GM19467 (cell line): ENCODE measurements at regions not wholly inside any gene's neighbourhood (a gene's known extent, or its start where the extent isn't known, plus 50 kb on each side); places are given as distances from the start of the nearest gene placed in this dataset.
"Not testable (repeated sequence)": the region's sequence is repeated elsewhere in the genome, so short reads cannot be mapped to it uniquely, and the experiment has no call there.

ENCODE experiments used
- ATAC-seq: cut with Tn5 transposase; IDR thresholded peaks from one replicate; pipeline ENCODE4 v1.9.1; 2021; ENCODE audit warnings: mild to moderate bottlenecking, moderate library complexity; ENCODE audit not compliant: unreplicated experiment

DNA sequence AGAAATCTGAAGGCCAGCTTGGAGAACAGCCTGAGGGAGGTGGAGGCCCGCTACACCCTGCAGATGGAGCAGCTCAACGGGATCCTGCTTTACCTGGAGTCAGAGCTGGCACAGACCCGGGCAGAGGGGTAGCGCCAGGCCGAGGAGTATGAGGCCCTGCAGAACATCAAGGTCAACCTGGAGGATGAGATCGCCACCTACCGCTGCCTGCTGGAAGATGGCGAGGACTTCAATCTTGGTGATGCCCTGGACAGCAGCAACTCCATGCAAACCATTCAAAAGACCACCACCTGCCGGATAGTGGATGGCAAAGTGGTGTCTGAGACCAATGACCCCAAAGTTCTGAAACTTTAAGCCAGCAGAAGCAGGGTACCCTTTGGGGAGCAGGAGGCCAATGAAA, 318.4 kb downstream of the ZFHX3 start:
- not testable (repeated sequence) for ATAC-seq

DNA sequence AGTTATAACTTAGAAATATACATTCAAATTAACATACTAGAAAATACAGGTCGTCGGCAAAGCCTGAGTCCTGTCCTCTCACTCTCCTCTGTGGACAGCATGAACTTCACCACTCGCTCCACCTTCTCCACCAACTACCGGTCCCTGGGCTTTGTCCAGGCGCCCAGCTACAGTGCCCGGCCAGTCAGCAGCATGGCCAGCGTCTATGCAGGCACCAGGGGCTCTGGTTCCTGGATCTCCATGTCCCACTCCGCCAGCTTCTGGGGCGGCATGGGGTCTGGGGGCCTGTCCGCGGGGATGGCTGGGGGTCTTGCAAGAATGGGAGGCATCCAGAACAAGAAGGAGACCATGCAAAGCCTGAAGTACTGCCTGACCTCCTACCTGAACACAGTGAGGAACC, 319.4 kb downstream of the ZFHX3 start:
- ATAC-seq = no peak

DNA sequence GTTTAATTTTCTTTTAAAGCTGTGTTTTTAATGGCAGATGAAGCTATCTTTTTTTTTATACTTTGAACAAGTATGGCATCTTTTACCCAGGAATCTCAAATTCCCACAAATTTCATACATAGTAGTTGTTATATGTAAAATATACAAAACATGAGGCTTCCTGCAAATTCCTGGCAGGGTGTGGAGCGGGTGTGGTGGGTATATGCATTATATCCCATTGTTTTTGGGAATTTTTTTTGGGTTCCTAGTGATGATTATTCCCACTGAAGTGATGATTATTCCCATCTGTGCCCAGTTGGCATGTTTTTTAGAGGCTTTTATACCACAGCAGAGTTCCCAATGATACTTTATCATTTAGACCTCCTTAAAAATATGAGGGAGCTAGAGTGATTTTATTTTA, 320.4 kb downstream of the ZFHX3 start:
- ATAC-seq = no peak

DNA sequence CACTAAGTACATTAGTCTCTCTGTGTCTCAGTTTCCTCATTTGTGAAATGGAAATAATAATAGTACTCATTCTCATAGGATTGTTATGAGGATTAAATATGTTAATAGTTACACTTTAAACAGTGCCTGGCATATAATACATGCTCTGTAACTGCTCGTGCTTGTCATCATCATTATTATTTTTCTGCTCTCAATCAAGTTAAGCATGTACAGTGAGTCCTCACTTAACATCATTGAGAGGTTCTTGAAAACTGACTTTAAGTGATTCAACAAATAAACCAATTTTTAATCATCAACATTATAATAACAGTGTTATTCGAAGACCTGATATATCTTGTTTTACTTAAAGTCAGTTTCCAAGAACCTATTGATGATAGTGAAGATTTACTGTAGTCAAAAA, 322.3 kb downstream of the ZFHX3 start:
- no peak for ATAC-seq

DNA sequence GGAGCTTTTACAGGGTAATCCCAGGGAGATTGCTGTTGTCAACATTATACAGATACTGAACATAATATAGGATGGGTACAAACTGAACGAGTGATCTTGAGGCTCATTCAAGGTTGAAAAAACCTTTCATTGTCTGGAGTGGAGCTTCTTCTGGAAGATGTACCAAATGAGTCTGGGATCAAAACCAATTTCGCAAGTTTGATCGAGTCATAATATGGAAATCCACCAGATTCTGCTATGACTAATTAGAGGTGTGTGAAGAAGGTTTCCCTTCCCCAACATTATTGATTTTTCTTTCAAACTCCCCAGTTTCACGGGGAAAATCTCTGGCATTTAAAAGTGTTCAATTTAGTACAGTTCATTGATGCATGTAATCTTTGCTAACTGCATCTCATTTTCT, 324.1 kb downstream of the ZFHX3 start:
- ATAC-seq = no peak

DNA sequence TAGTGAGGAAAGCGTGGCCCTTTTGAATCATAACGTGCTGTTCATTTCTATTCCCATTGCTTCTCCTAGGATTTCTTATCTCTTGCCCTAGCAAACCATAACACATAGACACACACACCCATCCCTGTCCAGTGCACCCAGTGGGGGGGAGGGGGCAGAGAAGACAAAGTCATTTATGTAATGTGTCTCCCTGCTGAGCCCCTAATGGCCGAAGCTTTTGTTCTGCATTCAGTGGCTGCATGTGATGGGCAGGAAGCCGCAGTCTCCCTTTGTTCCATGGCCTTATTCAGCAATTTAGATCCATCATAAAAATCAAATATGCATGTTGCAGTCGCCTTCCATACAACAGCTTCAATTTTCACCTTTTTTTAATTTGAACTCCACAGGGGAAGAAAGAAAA, 325.4 kb downstream of the ZFHX3 start:
- ATAC-seq = no peak

DNA sequence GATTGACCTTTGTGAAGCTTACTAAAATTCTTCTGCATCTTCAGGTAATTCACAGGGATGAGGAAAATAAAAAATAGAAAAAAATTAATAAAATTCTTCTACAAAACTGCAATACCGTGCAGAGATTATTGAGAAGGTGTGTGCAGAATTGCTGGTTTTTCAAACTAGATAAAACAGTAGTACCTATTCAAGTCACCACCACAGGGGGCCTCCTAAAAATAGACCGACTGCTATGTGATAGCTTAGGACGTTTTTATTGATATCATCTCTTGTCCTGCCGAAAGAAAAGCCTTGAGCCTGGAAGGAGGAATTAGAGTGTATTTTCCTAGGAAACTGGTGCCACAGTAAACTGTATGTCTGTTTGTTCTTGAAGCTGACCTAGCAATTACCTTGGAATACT, 325.9 kb downstream of the ZFHX3 start:
- ATAC-seq = no peak

DNA sequence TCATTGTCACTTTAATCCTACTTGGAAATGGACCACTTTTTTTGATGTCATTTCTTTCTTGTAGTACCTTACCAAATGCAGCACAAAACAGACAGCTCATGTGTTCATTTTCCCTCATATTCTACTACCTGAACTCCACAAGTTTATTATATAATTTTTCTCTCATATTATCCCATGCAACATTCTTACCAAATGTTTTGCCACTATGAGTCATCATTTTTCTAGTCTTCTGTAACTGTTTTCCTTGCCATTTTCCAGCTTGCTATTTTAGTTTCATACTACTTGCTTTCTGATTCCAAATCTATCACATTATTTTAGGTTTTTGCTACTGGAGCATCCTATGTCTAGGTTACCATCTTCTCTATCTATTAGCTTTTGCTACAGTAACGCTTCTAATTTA, 332.7 kb downstream of the ZFHX3 start:
- no peak for ATAC-seq

DNA sequence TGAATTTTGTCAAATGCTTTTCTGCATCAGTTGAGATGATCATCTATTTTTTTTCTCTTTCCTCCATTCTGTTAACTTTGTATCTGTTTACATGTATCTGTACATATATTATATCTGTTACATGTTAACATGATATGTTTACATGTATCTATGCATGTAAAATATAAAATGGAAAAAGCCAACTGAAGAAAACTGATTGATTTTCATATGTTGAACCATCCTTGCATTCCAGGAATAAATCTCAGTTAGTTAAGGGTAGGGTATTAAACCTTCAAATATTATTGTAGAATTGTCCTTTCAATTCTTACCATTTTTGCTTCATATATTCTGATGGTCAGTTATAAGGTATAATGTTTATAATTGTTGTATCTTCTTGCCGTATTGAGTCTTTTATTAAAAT, 336.1 kb downstream of the ZFHX3 start:
- no peak for ATAC-seq

DNA sequence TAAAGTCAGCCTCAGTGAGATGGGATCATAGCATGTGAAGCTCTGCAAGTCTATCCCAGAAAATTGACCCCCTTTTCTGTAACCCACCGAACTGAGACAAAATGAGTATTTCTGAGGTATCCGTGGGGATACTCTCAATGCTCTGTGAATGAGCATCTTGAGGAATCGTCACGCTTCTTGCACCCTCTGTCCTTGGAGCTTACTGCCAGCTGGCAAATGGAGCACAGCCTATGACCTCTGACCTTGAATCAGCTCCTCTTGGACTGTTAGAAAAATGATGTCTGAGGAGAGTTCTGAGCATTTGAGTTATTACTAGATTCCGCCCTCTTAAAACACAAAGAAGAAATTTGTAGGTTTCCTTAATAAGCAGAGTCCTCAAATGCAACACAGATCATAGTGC, 342.1 kb downstream of the ZFHX3 start:
- ATAC-seq = no peak

DNA sequence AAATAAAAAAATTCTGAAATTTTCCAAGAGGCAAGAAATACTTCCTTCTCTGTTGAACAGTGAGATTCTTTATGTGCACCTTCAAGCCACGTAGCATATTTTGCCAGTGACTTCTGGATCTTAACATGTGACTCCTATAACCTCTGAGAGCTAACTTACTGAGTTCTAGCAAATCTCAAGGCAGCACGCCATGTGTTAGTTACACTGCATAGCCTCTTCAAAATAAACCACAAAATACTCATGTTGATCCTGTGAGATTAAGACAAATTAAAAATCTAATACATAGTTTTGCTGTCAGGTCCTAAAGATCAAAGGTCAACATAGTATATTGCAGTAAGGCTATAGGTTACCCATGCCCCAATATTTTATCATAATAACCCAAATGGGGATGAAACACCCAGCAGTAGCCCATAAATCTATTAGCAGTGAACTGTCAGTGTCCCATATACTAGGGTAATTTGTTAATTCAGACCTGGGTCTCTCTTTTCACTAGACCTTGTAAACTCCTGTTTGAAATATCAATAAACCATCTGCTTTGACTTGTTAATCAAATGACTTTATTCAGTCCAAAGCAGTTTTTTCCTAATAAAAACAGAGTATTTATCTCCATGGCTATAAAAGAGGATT, 343.1 kb downstream of the ZFHX3 start:
- no peak for ATAC-seq

DNA sequence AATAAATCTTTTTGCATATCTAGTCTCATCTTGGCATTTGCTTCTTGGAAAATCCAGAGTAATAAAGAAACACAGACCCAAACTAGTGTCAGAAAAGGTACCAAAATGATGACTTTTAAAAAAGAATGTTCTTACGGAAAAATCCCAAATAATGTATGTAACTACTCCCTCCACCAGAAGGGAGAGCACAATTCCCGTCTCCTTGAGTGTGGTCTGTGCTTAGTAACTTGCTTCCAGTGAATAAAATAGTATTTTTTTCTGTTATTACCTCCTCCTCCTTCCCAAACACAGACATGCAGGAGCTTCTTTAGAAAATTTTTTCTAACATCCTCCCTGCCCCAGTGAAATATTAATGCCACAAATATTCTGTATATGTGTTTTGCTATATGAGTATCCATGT, 358.1 kb downstream of the ZFHX3 start:
- no peak for ATAC-seq

DNA sequence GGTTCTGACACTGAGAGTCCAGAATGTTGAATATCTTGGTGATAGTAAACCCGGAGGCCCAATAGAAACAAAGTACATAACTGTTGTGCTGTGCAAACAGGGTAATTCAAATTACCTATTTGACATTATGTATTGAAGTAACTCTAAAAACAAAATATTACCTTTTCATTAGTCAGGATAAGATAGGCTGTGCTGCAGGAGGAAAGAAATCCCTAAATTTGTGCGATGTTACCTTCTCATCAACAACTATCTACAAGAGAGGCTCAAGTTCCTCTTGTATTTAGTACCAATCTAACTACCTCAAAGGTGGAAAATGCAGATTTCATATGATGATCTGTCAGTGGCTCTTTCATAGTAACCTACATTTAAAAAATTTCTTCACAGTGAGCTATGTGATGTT, 367.2 kb downstream of the ZFHX3 start:
- ATAC-seq = no peak

DNA sequence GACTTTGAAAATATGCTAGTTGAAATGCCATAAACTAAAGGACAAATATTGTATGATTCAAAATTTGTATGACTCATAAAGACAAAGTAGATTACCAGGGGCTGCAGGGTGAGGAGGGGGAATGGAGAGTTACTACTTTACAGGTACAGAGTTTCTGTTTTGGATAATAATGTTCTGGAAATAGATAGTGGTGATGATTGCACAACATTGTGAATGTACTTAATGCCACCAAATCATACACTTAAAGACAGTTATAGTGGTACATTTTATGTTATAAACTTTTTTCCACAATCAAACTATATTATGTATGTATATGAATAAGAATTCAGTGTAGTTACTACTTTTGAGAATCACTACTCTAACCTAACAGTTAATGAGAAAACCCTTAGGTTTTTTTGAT, 368.1 kb downstream of the ZFHX3 start:
- no peak for ATAC-seq

DNA sequence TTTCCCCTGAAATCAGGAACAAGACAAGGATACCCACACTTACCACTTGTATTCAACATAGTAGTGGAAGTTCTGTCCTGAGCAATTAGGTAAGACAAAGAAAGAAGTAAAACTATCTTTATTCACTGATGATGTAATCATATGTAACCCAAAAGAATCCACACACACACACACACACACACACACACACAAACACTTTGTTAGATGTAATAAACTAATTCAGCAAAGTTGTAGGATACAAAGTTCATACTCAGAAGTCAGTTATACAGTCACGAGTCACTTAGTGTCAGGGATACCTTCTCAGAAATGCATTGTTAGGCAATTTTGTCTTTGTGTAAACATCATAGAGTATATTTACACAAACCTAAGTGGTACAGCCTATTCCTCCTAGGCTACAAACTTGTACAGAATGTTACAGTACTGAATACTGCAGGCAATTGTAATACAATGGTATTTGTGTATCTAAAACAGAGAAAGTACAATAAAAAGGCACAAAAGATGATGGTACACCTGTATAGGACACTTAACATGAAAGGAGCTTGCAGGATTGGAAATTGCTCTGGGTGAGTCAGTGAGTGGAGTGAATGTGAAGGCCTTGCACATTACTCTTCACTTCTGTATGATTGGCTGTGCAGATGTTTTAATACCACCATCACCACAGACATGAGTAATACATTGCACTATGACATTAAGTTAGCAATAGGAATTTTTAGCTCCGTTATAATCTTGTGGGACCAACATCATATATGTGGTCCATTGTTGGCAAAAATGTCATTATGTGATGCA, 370.1 kb downstream of the ZFHX3 start:
- no peak for ATAC-seq

DNA sequence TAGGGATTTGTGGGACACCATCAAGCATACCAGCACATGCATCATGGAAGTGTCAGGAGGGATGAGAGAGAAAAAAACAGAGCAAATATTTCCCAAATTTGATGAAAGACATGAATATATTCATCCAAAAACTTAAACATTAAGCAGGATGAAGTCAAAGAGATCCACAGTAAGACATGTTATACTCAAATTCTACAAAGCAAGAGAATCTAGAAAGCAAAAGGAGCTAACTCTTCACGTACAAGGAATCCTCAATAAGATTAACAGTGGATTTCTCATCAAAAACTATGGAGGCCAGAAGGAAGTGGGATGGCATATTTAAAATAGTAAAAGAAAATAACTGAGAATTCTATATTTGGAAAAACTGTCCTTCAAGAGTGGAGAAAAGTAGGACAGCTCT, 374.8 kb downstream of the ZFHX3 start:
- no peak for ATAC-seq

DNA sequence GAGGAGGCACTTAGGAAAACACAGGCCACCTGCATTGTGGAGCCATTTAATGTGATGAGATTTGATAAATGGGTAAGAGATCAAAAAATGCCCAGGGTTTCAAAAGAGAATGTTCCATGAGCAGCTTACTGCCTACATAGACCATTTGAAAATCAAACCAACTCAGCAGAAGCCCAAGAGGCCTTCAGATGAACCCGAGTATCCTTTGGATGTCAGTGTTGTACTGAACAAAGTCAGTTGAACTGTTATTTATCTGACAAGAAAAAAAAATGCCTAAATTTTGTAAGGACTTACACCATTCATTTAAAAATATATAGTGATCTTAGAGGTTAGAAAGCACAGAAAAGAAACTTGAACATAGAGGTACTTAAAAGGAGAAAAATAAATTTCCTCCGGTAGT, 381.7 kb downstream of the ZFHX3 start:
- no peak for ATAC-seq

DNA sequence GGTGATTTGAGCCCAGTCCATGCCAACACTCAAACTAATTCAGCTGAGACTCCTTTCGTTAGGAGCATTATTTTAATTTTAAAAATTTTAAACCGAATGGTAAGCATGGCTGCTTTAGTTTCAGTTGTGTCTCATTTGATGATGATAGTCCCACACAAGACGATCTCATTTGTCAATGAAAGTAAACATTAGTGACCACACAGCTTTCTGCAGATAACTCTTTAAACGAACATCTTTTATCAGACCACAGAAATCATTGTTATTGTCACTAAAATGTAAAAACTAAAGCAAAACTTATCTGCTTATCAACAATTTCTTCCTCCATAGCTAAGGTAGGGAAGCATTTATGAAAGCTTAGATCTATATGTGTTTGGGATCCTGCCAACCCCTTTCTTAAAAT, 382.2 kb downstream of the ZFHX3 start:
- ATAC-seq = no peak

DNA sequence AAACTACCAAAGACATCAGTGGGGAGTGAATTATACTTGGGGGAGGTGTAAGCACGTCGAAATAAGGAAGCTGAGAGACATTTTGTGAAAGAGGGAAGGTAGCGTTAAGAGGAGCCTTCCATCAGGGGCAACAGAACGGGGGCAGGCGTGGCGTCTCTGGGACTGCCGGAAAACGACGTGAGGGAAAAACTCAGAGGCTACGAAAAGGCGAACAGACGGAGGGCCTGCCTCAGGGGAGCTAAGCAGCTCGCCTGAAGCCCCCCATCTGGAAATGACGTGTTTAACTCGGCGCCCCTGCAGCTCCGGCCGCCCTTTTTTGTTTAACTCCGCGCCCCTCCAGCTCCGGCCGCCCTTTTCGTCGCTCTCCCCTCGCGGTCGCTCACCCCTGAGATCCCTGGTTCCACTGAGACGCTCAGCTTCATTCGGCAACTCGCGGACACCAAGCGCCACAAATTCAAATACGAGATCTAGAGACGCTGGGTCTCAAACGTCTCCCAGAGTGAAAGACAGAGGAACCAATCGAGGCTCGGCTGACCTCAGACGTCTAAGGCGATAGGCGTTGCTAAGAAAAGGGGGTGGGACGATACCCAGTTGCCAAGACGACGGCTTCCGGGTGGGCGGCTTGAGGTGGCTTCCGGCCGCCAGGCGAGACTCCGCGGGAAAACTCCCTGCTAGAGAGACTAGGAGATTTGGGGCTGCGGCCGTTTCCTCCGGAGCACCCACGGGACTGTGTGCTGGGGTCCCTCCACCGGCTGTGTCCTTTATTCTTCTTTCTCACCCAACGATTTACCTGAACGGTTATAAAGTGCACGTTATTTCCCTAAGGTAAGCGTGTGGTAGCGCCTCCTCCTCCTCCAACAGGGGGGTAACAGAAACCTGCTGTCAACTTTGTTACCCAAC, 383.2 kb downstream of the ZFHX3 start:
- peak; percentile 99 for ATAC-seq

DNA sequence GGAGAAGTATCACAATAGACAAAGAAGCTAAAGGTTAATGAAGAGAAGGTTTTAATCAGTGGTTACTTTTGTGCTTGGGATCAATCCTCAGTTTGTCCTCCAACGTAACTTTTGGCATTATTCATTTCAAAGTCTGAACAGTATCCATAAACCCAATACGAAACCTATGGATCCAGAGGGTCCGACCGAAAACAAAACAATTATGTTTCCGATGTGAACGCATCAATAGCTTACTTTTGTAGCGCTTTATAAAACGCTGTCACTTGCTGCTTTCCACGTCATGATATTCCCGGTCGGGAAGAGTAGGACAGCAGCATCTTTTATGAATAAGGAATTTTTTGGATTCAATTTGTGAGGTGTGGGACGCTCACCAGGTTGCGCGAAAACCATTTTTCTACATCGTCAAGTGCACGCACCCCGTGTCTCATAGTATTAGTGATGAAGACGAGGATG, 383.8 kb downstream of the ZFHX3 start:
- ATAC-seq = no peak

DNA sequence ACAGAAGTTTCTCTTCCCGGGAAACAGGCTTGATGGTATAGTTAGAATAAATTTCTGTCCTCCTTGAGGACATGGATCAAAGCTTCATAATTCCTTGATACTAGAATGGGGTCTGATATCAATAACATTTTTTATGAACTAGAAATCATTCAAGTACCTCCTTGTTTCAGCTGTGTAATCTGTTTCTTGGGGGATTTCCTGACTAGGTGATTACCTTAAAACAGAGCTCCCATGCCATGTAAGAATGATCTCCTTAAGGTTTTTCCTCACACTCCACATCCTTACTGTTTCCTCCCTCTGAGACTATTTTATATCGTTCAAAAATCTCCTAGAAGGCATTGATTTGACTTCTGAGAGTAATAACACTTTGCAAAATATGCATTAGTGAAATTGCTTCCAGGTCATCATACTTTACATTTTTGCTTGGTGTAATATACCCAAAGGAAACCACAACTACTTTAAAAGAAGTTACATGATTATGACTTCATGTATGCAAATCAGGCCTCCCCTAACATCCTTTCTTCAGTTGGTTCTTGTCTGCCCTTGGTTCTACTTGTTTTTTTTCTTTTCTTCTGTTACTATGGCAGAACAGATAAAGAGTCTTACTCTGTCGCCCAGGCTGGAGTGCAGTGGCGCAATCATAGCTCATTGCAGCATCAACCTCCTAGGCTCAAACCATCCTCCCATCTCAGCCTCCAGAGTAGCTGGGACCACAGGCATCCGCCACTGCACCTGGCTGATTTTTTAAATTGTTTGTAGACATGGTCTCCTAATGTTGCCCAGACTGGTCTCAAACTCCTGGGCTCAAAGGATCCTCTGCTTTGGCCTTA, 388.8 kb downstream of the ZFHX3 start:
- no peak for ATAC-seq
